Activated naive CD4-positive, alpha-beta T cell treated with anti-CD3 and anti-CD28 coated beads, Interleukin-2, amount 50 U/mL, for 24 hours (primary cell): ENCODE measurements at regions not wholly inside any gene's neighbourhood (a gene's known extent, or its start where the extent isn't known, plus 50 kb on each side); places are given as distances from the start of the nearest gene placed in this dataset.

Experiments
- H3K27ac Mint-ChIP-seq: one replicate; pipeline ENCODE4 v1.8.0; 2021; ENCODE audit warnings: mild to moderate bottlenecking, mixed read lengths
- H3K27me3 Mint-ChIP-seq: one replicate; pipeline ENCODE4 v1.8.0; 2021; ENCODE audit warnings: mixed read lengths
- H3K36me3 Mint-ChIP-seq: one replicate; pipeline ENCODE4 v1.8.0; 2021; ENCODE audit warnings: mixed read lengths
- H3K4me1 Mint-ChIP-seq: one replicate; pipeline ENCODE4 v1.8.0; 2021; ENCODE audit warnings: mixed read lengths
- H3K4me3 Mint-ChIP-seq: one replicate; pipeline ENCODE4 v1.8.0; 2021; ENCODE audit warnings: mild to moderate bottlenecking, mixed read lengths
- H3K9me3 Mint-ChIP-seq: one replicate; pipeline ENCODE4 v1.8.0; 2021; ENCODE audit warnings: mixed read lengths

GRCh38 chr22:49645791-49646550 is 181.7 kb downstream of the BRD1 start:
- no peak overlapping the region for H3K27ac Mint-ChIP-seq
- H3K4me1 Mint-ChIP-seq: peaks cover 16% of the 10 kb centered on the region
- no peaks in the 10 kb centered on the region for H3K9me3 Mint-ChIP-seq
- H3K27me3 Mint-ChIP-seq: no peaks in the 10 kb centered on the region
- H3K4me3 Mint-ChIP-seq: no peak overlapping the region
- H3K36me3 Mint-ChIP-seq: peaks cover 8% of the 10 kb centered on the region

- no peak overlapping the region for H3K4me3 Mint-ChIP-seq
- no peaks in the 10 kb centered on the region for H3K9me3 Mint-ChIP-seq
- H3K27me3 Mint-ChIP-seq: no peaks in the 10 kb centered on the region
- peaks cover 8% of the 10 kb centered on the region for H3K36me3 Mint-ChIP-seq
- no peak overlapping the region for H3K27ac Mint-ChIP-seq
- H3K4me1 Mint-ChIP-seq: peaks cover 14% of the 10 kb centered on the region
Measured at GRCh38 chr22:49645257-49645656, 182.4 kb downstream of the BRD1 start.

GRCh38 chr22:49643998-49644397 is 183.7 kb downstream of the BRD1 start:
- H3K27me3 Mint-ChIP-seq: no peaks in the 10 kb centered on the region
- no peak overlapping the region for H3K27ac Mint-ChIP-seq
- H3K4me3 Mint-ChIP-seq: no peak overlapping the region
- peaks cover 4% of the 10 kb centered on the region for H3K4me1 Mint-ChIP-seq
- H3K36me3 Mint-ChIP-seq: peaks cover 5% of the 10 kb centered on the region
- H3K9me3 Mint-ChIP-seq: no peaks in the 10 kb centered on the region

- H3K4me3 Mint-ChIP-seq: no peak overlapping the region
- no peaks in the 10 kb centered on the region for H3K27me3 Mint-ChIP-seq
- peaks cover 4% of the 10 kb centered on the region for H3K4me1 Mint-ChIP-seq
- H3K27ac Mint-ChIP-seq: no peak overlapping the region
- no peaks in the 10 kb centered on the region for H3K9me3 Mint-ChIP-seq
- H3K36me3 Mint-ChIP-seq: peaks cover 5% of the 10 kb centered on the region
Measured at GRCh38 chr22:49643466-49643865, 184.2 kb downstream of the BRD1 start.

- peaks cover 4% of the 10 kb centered on the region for H3K4me1 Mint-ChIP-seq
- no peak overlapping the region for H3K4me3 Mint-ChIP-seq
- H3K27me3 Mint-ChIP-seq: no peaks in the 10 kb centered on the region
- H3K36me3 Mint-ChIP-seq: peaks cover 5% of the 10 kb centered on the region
- H3K9me3 Mint-ChIP-seq: no peaks in the 10 kb centered on the region
- H3K27ac Mint-ChIP-seq: no peak overlapping the region
Measured at GRCh38 chr22:49642741-49643140, 184.9 kb downstream of the BRD1 start.

- Mint-ChIP-seq H3K36me3 (peaks cover 5% of the 10 kb centered on the region), H3K4me1 (peaks cover 4% of the 10 kb centered on the region), H3K27ac (no peak overlapping the region), H3K4me3 (no peak overlapping the region), H3K9me3 (no peaks in the 10 kb centered on the region), H3K27me3 (no peaks in the 10 kb centered on the region)
Measured at GRCh38 chr22:49642331-49642730, 185.3 kb downstream of the BRD1 start.

- no peaks in the 10 kb centered on the region for H3K27me3 Mint-ChIP-seq
- peaks cover 5% of the 10 kb centered on the region for H3K36me3 Mint-ChIP-seq
- H3K27ac Mint-ChIP-seq: no peak overlapping the region
- no peaks in the 10 kb centered on the region for H3K4me1 Mint-ChIP-seq
- no peak overlapping the region for H3K4me3 Mint-ChIP-seq
- no peaks in the 10 kb centered on the region for H3K9me3 Mint-ChIP-seq
Measured at GRCh38 chr22:49641770-49642313, 185.8 kb downstream of the BRD1 start.

- no peaks in the 10 kb centered on the region for H3K9me3 Mint-ChIP-seq
Measured at GRCh38 chr22:49640366-49641095, 187.1 kb downstream of the BRD1 start.

GRCh38 chr22:49639956-49640355 is 187.7 kb downstream of the BRD1 start:
- no peaks in the 10 kb centered on the region for H3K27me3 Mint-ChIP-seq
- no peak overlapping the region for H3K27ac Mint-ChIP-seq
- H3K9me3 Mint-ChIP-seq: no peaks in the 10 kb centered on the region
- H3K36me3 Mint-ChIP-seq: peaks cover 3% of the 10 kb centered on the region
- no peaks in the 10 kb centered on the region for H3K4me1 Mint-ChIP-seq
- no peak overlapping the region for H3K4me3 Mint-ChIP-seq

More at GRCh38 chr22:49640366-49641095, 187.1 kb downstream of the BRD1 start:
- Mint-ChIP-seq H3K27ac (no peak overlapping the region), H3K36me3 (peaks cover 5% of the 10 kb centered on the region), H3K27me3 (no peaks in the 10 kb centered on the region), H3K4me1 (no peaks in the 10 kb centered on the region), H3K4me3 (no peak overlapping the region)

GRCh38 chr22:49638788-49639187 is 188.9 kb downstream of the BRD1 start:
- Mint-ChIP-seq H3K4me3 (no peak overlapping the region), H3K36me3 (peaks cover 3% of the 10 kb centered on the region), H3K4me1 (no peaks in the 10 kb centered on the region), H3K9me3 (no peaks in the 10 kb centered on the region), H3K27ac (no peak overlapping the region), H3K27me3 (no peaks in the 10 kb centered on the region)

- H3K4me3 Mint-ChIP-seq: no peak overlapping the region
- H3K27me3 Mint-ChIP-seq: no peaks in the 10 kb centered on the region
- no peaks in the 10 kb centered on the region for H3K9me3 Mint-ChIP-seq
- no peak overlapping the region for H3K27ac Mint-ChIP-seq
- H3K4me1 Mint-ChIP-seq: no peaks in the 10 kb centered on the region
- H3K36me3 Mint-ChIP-seq: peaks cover 3% of the 10 kb centered on the region
Measured at GRCh38 chr22:49638001-49638400, 189.7 kb downstream of the BRD1 start.

GRCh38 chr22:49637255-49637760 is 190.4 kb downstream of the BRD1 start:
- H3K4me1 Mint-ChIP-seq: no peaks in the 10 kb centered on the region
- peaks cover 3% of the 10 kb centered on the region for H3K36me3 Mint-ChIP-seq
- H3K27me3 Mint-ChIP-seq: no peaks in the 10 kb centered on the region
- no peak overlapping the region for H3K27ac Mint-ChIP-seq
- H3K4me3 Mint-ChIP-seq: no peak overlapping the region
- no peaks in the 10 kb centered on the region for H3K9me3 Mint-ChIP-seq

- Mint-ChIP-seq H3K27me3 (no peaks in the 10 kb centered on the region), H3K36me3 (peaks cover 3% of the 10 kb centered on the region), H3K9me3 (no peaks in the 10 kb centered on the region), H3K4me3 (no peak overlapping the region), H3K4me1 (no peaks in the 10 kb centered on the region), H3K27ac (no peak overlapping the region)
Measured at GRCh38 chr22:49636649-49637048, 191.0 kb downstream of the BRD1 start.

GRCh38 chr22:49636214-49636613 is 191.5 kb downstream of the BRD1 start:
- Mint-ChIP-seq H3K27me3 (no peaks in the 10 kb centered on the region), H3K36me3 (no peaks in the 10 kb centered on the region), H3K4me1 (peaks cover 1% of the 10 kb centered on the region), H3K9me3 (no peaks in the 10 kb centered on the region), H3K4me3 (no peak overlapping the region), H3K27ac (no peak overlapping the region)

- Mint-ChIP-seq H3K4me1 (peaks cover 5% of the 10 kb centered on the region), H3K27me3 (no peaks in the 10 kb centered on the region), H3K9me3 (no peaks in the 10 kb centered on the region), H3K27ac (no peak overlapping the region), H3K36me3 (no peaks in the 10 kb centered on the region), H3K4me3 (no peak overlapping the region)
Measured at GRCh38 chr22:49634006-49634772, 193.5 kb downstream of the BRD1 start.
